ENCODE measurements at regions not wholly inside any gene's neighbourhood (a gene's known extent, or its start where the extent isn't known, plus 50 kb on each side); places are given as distances from the start of the nearest gene placed in this dataset.

- no peak for TF ChIP-seq CTCF (IDR thresholded peaks at IDR 0.05)
- TF ChIP-seq ZFX (IDR thresholded peaks at IDR 0.05; ENCODE audit: borderline replicate concordance): no peak
Measured at GRCh38 chr10:21053953-21054690, 157.0 kb upstream of the NEBL start.
